ENCODE measurements at regions not wholly inside any gene's neighbourhood (a gene's known extent, or its start where the extent isn't known, plus 50 kb on each side); places are given as distances from the start of the nearest gene placed in this dataset.
"Not testable (repeated sequence)": the region's sequence is repeated elsewhere in the genome, so short reads cannot be mapped to it uniquely, and the experiment has no call there.

GRCh38 chr4:170872794-170873193 lies 783.0 kb upstream of the AADAT start:
- Mint-ChIP-seq H3K36me3 (no peaks in the 10 kb centered on the region), H3K27me3 (no peaks in the 10 kb centered on the region), H3K4me3 (no peak overlapping the region), H3K9me3 (ENCODE audit: low read depth) (no peaks in the 10 kb centered on the region), H3K4me1 (no peaks in the 10 kb centered on the region), H3K27ac (no peak overlapping the region)
- DNase-seq, result no peak
- no peak for ATAC-seq
- CTCF ChIA-PET, result no interaction called here

DNA sequence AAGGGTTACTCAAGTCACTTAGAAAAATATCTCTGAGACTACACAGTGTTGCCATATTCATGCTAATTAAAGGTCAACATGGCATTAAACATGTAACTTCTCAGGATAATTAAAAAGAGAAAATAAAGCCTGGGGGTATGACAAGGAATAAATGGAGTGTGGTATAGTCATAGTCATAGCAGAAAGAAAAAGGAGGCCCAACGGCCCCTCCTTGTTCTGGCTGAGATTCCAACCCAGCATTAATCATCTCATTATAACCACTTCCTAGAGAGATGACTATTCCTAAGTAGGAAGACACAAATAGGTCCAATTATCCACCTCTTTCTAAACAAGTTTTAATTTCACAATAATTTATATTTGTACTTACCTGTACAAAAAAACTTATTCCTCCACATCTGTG lies 778.4 kb upstream of the AADAT start:
- CTCF ChIA-PET, result no interaction called here
- no peak overlapping the region for H3K27ac Mint-ChIP-seq
- ATAC-seq, result no peak
- peaks cover 5% of the 10 kb centered on the region for H3K9me3 Mint-ChIP-seq (ENCODE audit: low read depth)
- H3K4me1 Mint-ChIP-seq, result no peaks in the 10 kb centered on the region
- H3K27me3 Mint-ChIP-seq, result no peaks in the 10 kb centered on the region
- H3K4me3 Mint-ChIP-seq, result no peak overlapping the region
- no peak for DNase-seq
- no peaks in the 10 kb centered on the region for H3K36me3 Mint-ChIP-seq

- Mint-ChIP-seq H3K36me3 (no peaks in the 10 kb centered on the region), H3K27me3 (no peaks in the 10 kb centered on the region), H3K9me3 (ENCODE audit: low read depth) (peaks cover 12% of the 10 kb centered on the region), H3K4me1 (no peaks in the 10 kb centered on the region), H3K4me3 (no peak overlapping the region), H3K27ac (no peak overlapping the region)
- ATAC-seq, result no peak
- CTCF ChIA-PET, result no interaction called here
- no peak for DNase-seq
These were observed 764.3 kb upstream of the AADAT start for GRCh38 chr4:170854097-170854496.

- CTCF ChIA-PET, result no interaction called here
- H3K4me1 Mint-ChIP-seq, result no peaks in the 10 kb centered on the region
These were observed 763.8 kb upstream of the AADAT start for GRCh38 chr4:170853422-170854021.

DNA sequence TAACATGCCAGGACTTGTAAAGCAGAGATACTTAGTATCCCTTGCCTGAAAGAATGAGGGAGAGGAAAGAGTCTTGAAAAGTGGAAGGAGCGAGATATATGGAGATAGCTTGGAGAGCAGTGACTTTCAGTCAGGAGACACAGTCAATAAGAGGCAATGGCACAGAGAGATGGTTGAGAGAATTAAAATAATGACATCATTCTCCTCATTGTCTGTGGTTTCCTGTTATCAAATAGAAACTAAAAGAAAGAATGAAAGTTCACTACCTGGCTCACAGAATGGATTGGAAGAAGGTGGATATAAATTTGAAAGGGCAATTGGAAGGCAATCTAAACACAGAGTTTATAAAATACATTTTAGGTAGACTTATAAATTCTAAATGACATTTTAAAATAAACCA lies 760.2 kb upstream of the AADAT start:
- Mint-ChIP-seq H3K36me3 (no peaks in the 10 kb centered on the region), H3K27me3 (no peaks in the 10 kb centered on the region), H3K4me1 (no peaks in the 10 kb centered on the region), H3K27ac (no peak overlapping the region), H3K9me3 (ENCODE audit: low read depth) (peaks cover 12% of the 10 kb centered on the region), H3K4me3 (no peak overlapping the region)
- ATAC-seq (no peak), DNase-seq (no peak)
- CTCF ChIA-PET, result no interaction called here

More at GRCh38 chr4:170853422-170854021, 763.8 kb upstream of the AADAT start:
- ATAC-seq, result no peak
- no peaks in the 10 kb centered on the region for H3K36me3 Mint-ChIP-seq
- no peak overlapping the region for H3K27ac Mint-ChIP-seq
- H3K27me3 Mint-ChIP-seq, result no peaks in the 10 kb centered on the region
- peaks cover 12% of the 10 kb centered on the region for H3K9me3 Mint-ChIP-seq (ENCODE audit: low read depth)
- no peak overlapping the region for H3K4me3 Mint-ChIP-seq
- DNase-seq, result peak; percentile 41

DNA sequence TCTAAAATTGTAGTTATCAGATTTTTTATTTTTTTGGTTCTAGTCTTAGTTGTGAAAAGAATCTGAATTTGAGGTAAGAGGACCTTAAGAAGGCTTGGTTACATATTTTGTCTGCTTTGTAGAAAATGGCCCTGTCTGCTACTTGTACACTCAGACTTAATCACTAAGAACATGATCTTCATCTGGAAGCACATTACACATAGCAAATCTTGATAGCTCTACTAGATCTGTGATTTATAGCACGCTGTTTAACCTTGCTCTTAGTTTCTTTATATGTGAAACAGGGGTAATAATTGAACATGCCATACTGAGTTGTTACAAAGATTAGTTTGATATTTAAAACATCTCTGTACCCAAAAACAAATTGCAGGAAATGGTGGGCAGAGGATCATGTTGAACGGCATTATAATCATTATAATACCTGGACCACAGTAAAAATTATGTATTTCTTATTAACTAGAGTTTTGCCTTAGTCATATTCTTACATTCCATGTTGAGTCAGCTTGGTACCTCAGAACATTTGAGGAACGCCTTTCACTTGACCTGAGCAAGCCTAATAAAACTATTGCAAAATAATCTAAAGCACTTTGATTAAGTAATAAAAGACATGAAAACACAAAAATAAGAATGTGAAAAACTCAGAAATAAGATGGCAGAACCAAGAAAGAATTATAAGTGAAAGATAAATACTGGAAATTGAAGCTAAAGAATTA lies 738.0 kb upstream of the AADAT start:
- ATAC-seq (no peak), DNase-seq (no peak)
- H3K4me3 Mint-ChIP-seq, result no peak overlapping the region
- no peak overlapping the region for H3K27ac Mint-ChIP-seq
- no peaks in the 10 kb centered on the region for H3K27me3 Mint-ChIP-seq
- H3K36me3 Mint-ChIP-seq, result no peaks in the 10 kb centered on the region
- peaks cover 12% of the 10 kb centered on the region for H3K9me3 Mint-ChIP-seq (ENCODE audit: low read depth)
- H3K4me1 Mint-ChIP-seq, result no peaks in the 10 kb centered on the region
- CTCF ChIA-PET, result no interaction called here

DNA sequence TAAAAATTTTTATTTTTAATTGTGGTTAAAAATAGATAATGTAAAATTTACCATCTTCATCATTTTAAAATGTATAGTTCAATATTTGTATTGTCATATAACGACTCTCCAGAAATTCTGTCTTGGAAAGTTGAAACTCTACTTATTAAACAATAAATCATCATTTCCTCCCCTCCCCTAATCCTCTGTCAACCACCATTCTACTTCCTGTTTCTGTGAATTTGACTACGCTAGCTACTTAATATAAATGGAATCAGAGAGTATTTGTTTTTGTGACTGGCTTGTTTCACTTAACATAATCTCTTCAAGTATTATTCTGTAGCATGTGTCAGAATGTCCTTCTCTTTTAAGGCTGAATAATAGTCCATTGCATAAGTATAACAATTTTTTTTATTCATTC lies 729.0 kb upstream of the AADAT start:
- H3K4me3 Mint-ChIP-seq, result no peak overlapping the region
- H3K27me3 Mint-ChIP-seq, result no peaks in the 10 kb centered on the region
- H3K4me1 Mint-ChIP-seq, result no peaks in the 10 kb centered on the region
- CTCF ChIA-PET, result no interaction called here
- no peak overlapping the region for H3K27ac Mint-ChIP-seq
- no peak for ATAC-seq
- DNase-seq, result no peak
- H3K36me3 Mint-ChIP-seq, result no peaks in the 10 kb centered on the region
- H3K9me3 Mint-ChIP-seq (ENCODE audit: low read depth), result peaks cover 23% of the 10 kb centered on the region

DNA sequence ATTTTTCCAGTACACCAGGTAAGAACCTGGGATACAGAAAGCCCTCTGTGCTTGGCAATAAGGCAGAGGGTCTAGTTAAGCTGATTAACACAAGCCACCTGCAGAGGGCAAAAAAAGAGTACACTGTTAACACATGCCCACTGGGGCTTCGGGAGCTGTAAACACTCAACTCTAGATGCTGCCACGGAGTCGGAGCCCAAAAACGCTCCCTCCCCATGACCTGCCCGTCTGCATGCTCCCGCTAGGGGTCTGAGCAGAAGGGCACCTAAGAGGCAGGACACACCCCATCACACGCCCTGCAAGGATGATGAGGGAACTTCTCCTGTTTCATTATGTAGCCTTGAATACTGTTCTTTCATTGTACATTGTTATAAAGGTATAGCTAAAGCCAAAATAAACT lies 715.6 kb upstream of the AADAT start:
- Mint-ChIP-seq H3K27me3 (no peaks in the 10 kb centered on the region), H3K4me1 (no peaks in the 10 kb centered on the region), H3K36me3 (no peaks in the 10 kb centered on the region), H3K4me3 (no peak overlapping the region), H3K9me3 (ENCODE audit: low read depth) (peaks cover 4% of the 10 kb centered on the region), H3K27ac (no peak overlapping the region)
- ATAC-seq (no peak), DNase-seq (no peak)
- CTCF ChIA-PET, result no interaction called here

GRCh38 chr4:170804930-170805329 lies 715.2 kb upstream of the AADAT start:
- no peak for ATAC-seq
- H3K9me3 Mint-ChIP-seq (ENCODE audit: low read depth), result peaks cover 4% of the 10 kb centered on the region
- no peaks in the 10 kb centered on the region for H3K27me3 Mint-ChIP-seq
- no peaks in the 10 kb centered on the region for H3K36me3 Mint-ChIP-seq
- no peak for DNase-seq
- CTCF ChIA-PET, result no interaction called here
- no peaks in the 10 kb centered on the region for H3K4me1 Mint-ChIP-seq
- no peak overlapping the region for H3K4me3 Mint-ChIP-seq
- no peak overlapping the region for H3K27ac Mint-ChIP-seq

DNA sequence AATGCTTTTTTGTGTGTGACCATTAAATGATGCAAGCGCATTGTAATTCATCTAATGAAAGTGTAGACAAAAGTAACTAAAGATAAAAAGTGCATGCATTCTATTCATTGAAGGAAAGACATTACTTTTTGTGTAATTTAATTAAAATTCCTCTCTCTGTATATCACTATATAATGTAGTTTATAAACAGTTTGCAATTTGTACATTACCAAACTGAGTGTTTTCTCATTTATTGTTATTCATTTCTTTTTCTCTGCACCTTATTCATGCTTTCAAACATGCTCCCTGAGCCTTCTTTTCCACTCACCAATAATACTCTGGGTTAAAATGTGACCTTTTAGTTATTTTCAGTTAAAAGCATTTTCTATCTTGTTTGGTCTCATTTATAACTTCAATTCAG lies 713.7 kb upstream of the AADAT start:
- Mint-ChIP-seq H3K27me3 (no peaks in the 10 kb centered on the region), H3K4me1 (no peaks in the 10 kb centered on the region), H3K9me3 (ENCODE audit: low read depth) (peaks cover 4% of the 10 kb centered on the region), H3K27ac (no peak overlapping the region), H3K36me3 (no peaks in the 10 kb centered on the region), H3K4me3 (no peak overlapping the region)
- CTCF ChIA-PET, result no interaction called here
- DNase-seq, result no peak
- ATAC-seq, result no peak

GRCh38 chr4:170801771-170802170 lies 712.0 kb upstream of the AADAT start:
- ATAC-seq (no peak), DNase-seq (no peak)
- no peak overlapping the region for H3K4me3 Mint-ChIP-seq
- H3K27me3 Mint-ChIP-seq, result no peaks in the 10 kb centered on the region
- CTCF ChIA-PET, result no interaction called here
- H3K9me3 Mint-ChIP-seq (ENCODE audit: low read depth), result peaks cover 1% of the 10 kb centered on the region
- no peak overlapping the region for H3K27ac Mint-ChIP-seq
- no peaks in the 10 kb centered on the region for H3K36me3 Mint-ChIP-seq
- no peaks in the 10 kb centered on the region for H3K4me1 Mint-ChIP-seq

- ATAC-seq, result no peak
- no peaks in the 10 kb centered on the region for H3K4me1 Mint-ChIP-seq
- no peaks in the 10 kb centered on the region for H3K36me3 Mint-ChIP-seq
- no peaks in the 10 kb centered on the region for H3K27me3 Mint-ChIP-seq
- CTCF ChIA-PET, result no interaction called here
- no peak for DNase-seq
- H3K9me3 Mint-ChIP-seq (ENCODE audit: low read depth), result peaks cover 3% of the 10 kb centered on the region
- no peak overlapping the region for H3K27ac Mint-ChIP-seq
- no peak overlapping the region for H3K4me3 Mint-ChIP-seq
These were observed 704.8 kb upstream of the AADAT start for GRCh38 chr4:170794525-170794924.

GRCh38 chr4:170788540-170789051 lies 698.8 kb upstream of the AADAT start:
- DNase-seq; H3K27ac Mint-ChIP-seq; H3K4me3 Mint-ChIP-seq; ATAC-seq; CTCF ChIA-PET; H3K27me3 Mint-ChIP-seq; H3K4me1 Mint-ChIP-seq; H3K9me3 Mint-ChIP-seq (ENCODE audit: low read depth); H3K36me3 Mint-ChIP-seq: not testable (repeated sequence)

DNA sequence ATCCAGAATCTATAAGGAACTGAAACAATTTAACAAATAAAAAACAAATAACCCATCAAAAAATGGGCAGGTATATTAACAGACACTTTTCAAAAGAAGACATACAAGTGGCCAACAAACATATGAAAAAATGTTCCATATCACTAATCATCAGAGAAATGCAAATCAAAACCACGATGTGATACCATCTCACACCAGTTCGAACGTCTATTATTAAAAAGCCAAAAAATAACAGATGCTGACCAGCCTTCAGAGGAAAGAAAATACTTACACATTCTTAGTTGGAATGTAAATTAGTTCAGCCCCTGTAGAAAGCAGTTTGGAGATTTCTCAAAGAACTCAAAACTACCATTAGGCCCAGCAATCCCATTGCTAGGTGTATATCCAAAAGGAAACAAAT lies 687.9 kb upstream of the AADAT start:
- CTCF ChIA-PET, result no interaction called here
- no peak overlapping the region for H3K4me3 Mint-ChIP-seq
- no peak overlapping the region for H3K27ac Mint-ChIP-seq
- peaks cover 11% of the 10 kb centered on the region for H3K9me3 Mint-ChIP-seq (ENCODE audit: low read depth)
- no peak for DNase-seq
- H3K27me3 Mint-ChIP-seq, result no peaks in the 10 kb centered on the region
- H3K4me1 Mint-ChIP-seq, result no peaks in the 10 kb centered on the region
- no peaks in the 10 kb centered on the region for H3K36me3 Mint-ChIP-seq
- no peak for ATAC-seq
